ENCODE measurements at regions not wholly inside any gene's neighbourhood (a gene's known extent, or its start where the extent isn't known, plus 50 kb on each side); places are given as distances from the start of the nearest gene placed in this dataset.

DNA sequence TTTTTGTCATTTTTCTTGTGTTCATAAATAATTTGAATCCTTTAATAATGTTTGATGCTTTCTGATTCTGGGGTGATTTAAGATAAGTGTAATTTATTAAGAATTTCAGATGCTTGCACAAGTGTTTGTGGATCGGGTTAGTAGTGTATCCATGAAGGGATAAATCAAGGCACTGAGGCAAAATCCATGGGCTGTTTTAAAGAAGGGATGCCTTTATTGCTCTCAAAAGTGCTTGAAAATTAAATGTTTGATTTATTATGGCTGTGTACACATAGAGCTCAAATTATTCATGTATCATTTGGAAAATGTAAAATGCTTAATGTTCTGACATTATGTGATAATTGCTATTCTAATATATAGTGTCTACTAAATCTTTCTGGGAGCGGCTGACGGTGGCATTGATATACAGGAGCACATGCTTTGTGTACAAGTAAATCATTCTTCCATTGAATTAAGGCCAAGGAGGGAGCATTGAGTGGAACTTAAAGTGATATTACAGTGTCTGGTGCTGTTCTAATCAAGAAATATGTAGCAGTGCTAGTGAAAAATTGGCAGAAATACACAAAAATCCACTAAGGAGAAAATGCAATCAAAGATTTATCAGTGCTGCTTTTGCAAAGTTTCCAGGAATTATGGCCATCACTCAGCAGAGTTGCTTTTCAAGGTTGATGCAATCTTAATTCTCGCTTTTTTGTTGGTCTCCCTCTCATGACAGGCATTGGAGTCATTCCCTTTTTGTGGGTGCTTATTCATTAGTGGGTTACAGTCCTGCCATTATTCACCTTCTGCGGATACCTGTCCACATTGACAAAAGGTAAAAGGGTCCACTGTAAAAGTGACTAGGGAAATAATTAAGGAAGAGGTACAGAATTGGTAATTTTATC is 181.6 kb downstream of the MFSD1 start:
- TF ChIP-seq, protein P1, sequence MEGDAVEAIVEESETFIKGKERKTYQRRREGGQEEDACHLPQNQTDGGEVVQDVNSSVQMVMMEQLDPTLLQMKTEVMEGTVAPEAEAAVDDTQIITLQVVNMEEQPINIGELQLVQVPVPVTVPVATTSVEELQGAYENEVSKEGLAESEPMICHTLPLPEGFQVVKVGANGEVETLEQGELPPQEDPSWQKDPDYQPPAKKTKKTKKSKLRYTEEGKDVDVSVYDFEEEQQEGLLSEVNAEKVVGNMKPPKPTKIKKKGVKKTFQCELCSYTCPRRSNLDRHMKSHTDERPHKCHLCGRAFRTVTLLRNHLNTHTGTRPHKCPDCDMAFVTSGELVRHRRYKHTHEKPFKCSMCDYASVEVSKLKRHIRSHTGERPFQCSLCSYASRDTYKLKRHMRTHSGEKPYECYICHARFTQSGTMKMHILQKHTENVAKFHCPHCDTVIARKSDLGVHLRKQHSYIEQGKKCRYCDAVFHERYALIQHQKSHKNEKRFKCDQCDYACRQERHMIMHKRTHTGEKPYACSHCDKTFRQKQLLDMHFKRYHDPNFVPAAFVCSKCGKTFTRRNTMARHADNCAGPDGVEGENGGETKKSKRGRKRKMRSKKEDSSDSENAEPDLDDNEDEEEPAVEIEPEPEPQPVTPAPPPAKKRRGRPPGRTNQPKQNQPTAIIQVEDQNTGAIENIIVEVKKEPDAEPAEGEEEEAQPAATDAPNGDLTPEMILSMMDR (IDR thresholded peaks at IDR 0.05 in 8 of 11, conservative IDR thresholded peaks at IDR 0.05 in 3 of 11) = no peak
- no peak for TF ChIP-seq POLR2A (IDR thresholded peaks at IDR 0.05)
- TF ChIP-seq POLR2AphosphoS5 (IDR thresholded peaks at IDR 0.05) = no peak

Measured in spleen (tissue), 7 donors.